AG20443 (cell line): ENCODE measurements at regions not wholly inside any gene's neighbourhood (a gene's known extent, or its start where the extent isn't known, plus 50 kb on each side); places are given as distances from the start of the nearest gene placed in this dataset.
"Not testable (repeated sequence)": the region's sequence is repeated elsewhere in the genome, so short reads cannot be mapped to it uniquely, and the experiment has no call there.

Source experiments
- DNase-seq: peaks from one replicate; pipeline ENCODE4 v3.0.0; 2012; ENCODE audit warnings: low spot score, mixed read lengths

- DNase-seq: no peak
These were observed 52.3 kb upstream of the CNOT10 start for GRCh38 chr3:32632533-32633265.

- peak; percentile 20 for DNase-seq
These were observed 54.7 kb upstream of the CNOT10 start for GRCh38 chr3:32630266-32630665.

- no peak for DNase-seq
These were observed 56.0 kb upstream of the DYNC1LI1 start for GRCh38 chr3:32626631-32627030.

- not testable (repeated sequence) for DNase-seq
These were observed 55.0 kb upstream of the DYNC1LI1 start for GRCh38 chr3:32625543-32626176.

- DNase-seq: no peak
These were observed 52.9 kb upstream of the DYNC1LI1 start for GRCh38 chr3:32623532-32623931.

GRCh38 chr3:32621466-32621865 is 50.8 kb upstream of the DYNC1LI1 start:
- no peak for DNase-seq

GRCh38 chr3:32620611-32621310 is 50.1 kb upstream of the DYNC1LI1 start:
- DNase-seq: no peak
